K562 (cell line): ENCODE measurements at regions not wholly inside any gene's neighbourhood (a gene's known extent, or its start where the extent isn't known, plus 50 kb on each side); places are given as distances from the start of the nearest gene placed in this dataset.

Source experiments
- ATAC-seq: fragments of 200-7000 bp; cut with Tn5 transposase; 3 replicates; pipeline ENCODE4 v1.9.1; 2020; ENCODE audit warnings: moderate library complexity
- BruUV-seq: library from RNA; stranded (reverse); fragments of 400-500 nt; replicated peaks from 2 replicates; lab custom pipeline; 2021; lab: Mats Ljungman, UMichigan
- CTCF ChIA-PET: fragments of 300-600 bp; formaldehyde crosslinking; extraction: SDS; loops from one replicate; lab custom pipeline; 2021; ENCODE audit warnings: low intra/inter-chr PET ratio; lab: Yijun Ruan, JAX
- POLR2A ChIA-PET: fragments of 300-600, 350-650 bp; sonication (Branson Sonifier 250); formaldehyde crosslinking; extraction: SDS; loops from one replicate; lab custom pipeline; 2021; ENCODE audit warnings: antibody characterized with exemption, inconsistent platforms; lab: Yijun Ruan, JAX
- DNase-seq, 4 experiments: peaks; one replicate each; pipeline versions ENCODE4 v3.0.0 to v3.0.0-alpha.2; 2011 to 2018; ENCODE audit warnings: low spot score in 3 of 4, mixed read lengths in 3 of 4; ENCODE audit errors: extremely low read depth in 1 of 4
- FAIRE-seq: peaks from 2 replicates; lab custom pipeline; 2011; peaks lifted over from hg19 to GRCh38; lab: Jason Lieb, UNC
- H2AFZ ChIP-seq: 2 replicates; pipeline ENCODE4 v1.6.0; 2011; ENCODE audit warnings: low read depth, low read length, control low read depth, inconsistent platforms
- H3K27ac ChIP-seq: fragments of 200-600 bp; 3 replicates; pipeline ENCODE4 v1.8.0; 2011; ENCODE audit warnings: low read depth, mild to moderate bottlenecking, control low read depth, inconsistent platforms, low read length, moderate library complexity, mixed read lengths; ENCODE audit errors: extremely low read depth
- H3K27me3 ChIP-seq, 2 experiments: fragments of 300-600 bp in 1 of 2; 2 replicates in 1 of 2; 3 replicates in 1 of 2; pipeline versions ENCODE4 v1.6.0 to v1.8.0; 2011; ENCODE audit warnings: inconsistent platforms in 2 of 2, low read length in 2 of 2, mild to moderate bottlenecking in 1 of 2, mixed read lengths in 1 of 2, moderate library complexity in 1 of 2; ENCODE audit not compliant: control insufficient read depth in 2 of 2, insufficient read depth in 2 of 2
- H3K36me3 ChIP-seq: fragments of 300-600 bp; 3 replicates; pipeline ENCODE4 v1.8.0; 2011; ENCODE audit warnings: mild to moderate bottlenecking, low read length, inconsistent platforms; ENCODE audit not compliant: control insufficient read depth, insufficient read depth
- H3K4me1 ChIP-seq, 2 experiments: fragments of 200-600 bp in 1 of 2; replicated peaks in 1 of 2; 2 replicates in 1 of 2; 3 replicates in 1 of 2; pipeline versions ENCODE4 v1.5.1 to v1.8.0; 2011; ENCODE audit warnings: inconsistent platforms in 2 of 2, low read length in 2 of 2, mild to moderate bottlenecking in 1 of 2, mixed read lengths in 1 of 2, moderate library complexity in 1 of 2; ENCODE audit not compliant: control insufficient read depth in 2 of 2, insufficient read depth in 2 of 2
- H3K4me2 ChIP-seq: 2 replicates; pipeline ENCODE4 v1.6.1; 2011; ENCODE audit warnings: low read length, control low read depth, inconsistent platforms, mixed read lengths; ENCODE audit not compliant: insufficient read depth
- H3K4me3 ChIP-seq: fragments of 200-600 bp; sonication (generic), shearing (Covaris generic); 2 replicates; pipeline ENCODE4 v1.5.1; 2016; ENCODE audit warnings: control low read depth, inconsistent platforms
- H3K79me2 ChIP-seq: fragments of 200-600 bp; 3 replicates; pipeline ENCODE4 v1.8.0; 2011; ENCODE audit warnings: low read length, inconsistent platforms; ENCODE audit not compliant: control insufficient read depth, insufficient read depth
- H3K9ac ChIP-seq, 2 experiments: 2 replicates each; pipeline versions ENCODE4 v1.6.0 to v1.6.1; 2011; ENCODE audit warnings: low read depth in 2 of 2, low read length in 2 of 2, control low read depth in 1 of 2, inconsistent platforms in 1 of 2, mild to moderate bottlenecking in 1 of 2, mixed read lengths in 1 of 2; ENCODE audit not compliant: insufficient read depth in 1 of 2
- H3K9me1 ChIP-seq: one replicate; pipeline ENCODE4 v1.6.0; 2011; ENCODE audit warnings: inconsistent platforms, mild to moderate bottlenecking, low read length, moderate library complexity; ENCODE audit not compliant: control insufficient read depth, insufficient read depth
- H3K9me3 ChIP-seq: replicated peaks from 2 replicates; pipeline ENCODE4 v1.5.1; 2011; ENCODE audit warnings: low read depth, low read length, inconsistent platforms; ENCODE audit not compliant: control insufficient read depth, insufficient read depth
- H4K20me1 ChIP-seq: replicated peaks from 2 replicates; pipeline ENCODE4 v1.6.1; 2011; ENCODE audit warnings: low read length, inconsistent platforms, mixed read lengths; ENCODE audit not compliant: control insufficient read depth, insufficient read depth
- CEBPG ChIP-seq, 3 experiments: fragments of 200-800 bp in 1 of 3; sonication (Bioruptor generic) in 1 of 3; sonication (generic) in 1 of 3; formaldehyde crosslinking in 1 of 3; IDR thresholded peaks in 2 of 3; conservative IDR thresholded peaks in 1 of 3; 2 replicates each; pipeline versions ENCODE4 v1.6.1 to v1.8.0; 2016 to 2022; ENCODE audit warnings: missing compliant biosample characterization in 2 of 3, missing genetic modification characterization in 2 of 3, mild to moderate bottlenecking in 1 of 3, missing genetic modification reagents in 1 of 3
- DMBX1 ChIP-seq: fragments of 250-450 bp; sonication (Bioruptor Pico); IDR thresholded peaks from 2 replicates; pipeline ENCODE4 v1.8.0; 2022; ENCODE audit warnings: inconsistent platforms, mild to moderate bottlenecking, moderate library complexity, borderline replicate concordance
- DNMT1 ChIP-seq: fragments of 450-650 bp; IDR thresholded peaks from 2 replicates; pipeline ENCODE4 v1.6.1; 2016; ENCODE audit warnings: antibody characterized with exemption, mild to moderate bottlenecking
- E2F3 ChIP-seq: fragments of 250-450 bp; sonication (Bioruptor Pico); IDR thresholded peaks from 2 replicates; pipeline ENCODE4 v1.4.0; 2020; ENCODE audit warnings: mild to moderate bottlenecking
- ETS2 ChIP-seq: IDR thresholded peaks from 2 replicates; pipeline ENCODE4 v1.6.1; 2016; ENCODE audit warnings: borderline replicate concordance, missing genetic modification characterization, mild to moderate bottlenecking, moderate library complexity, missing compliant biosample characterization; ENCODE audit not compliant: poor library complexity, severe bottlenecking
- FOSL1 ChIP-seq: fragments of 200-800 bp; sonication (Bioruptor generic); conservative IDR thresholded peaks from 2 replicates; pipeline ENCODE4 v1.6.1; 2016; ENCODE audit warnings: missing genetic modification characterization, missing compliant biosample characterization
- HMBOX1 ChIP-seq: sonication (generic); IDR thresholded peaks from 2 replicates; pipeline ENCODE4 v1.6.1; 2016
- KAT2B ChIP-seq: IDR thresholded peaks from one replicate; pipeline ENCODE4 v1.6.1; 2012; ENCODE audit warnings: low read depth, mild to moderate bottlenecking, control low read depth, inconsistent platforms, low read length, moderate library complexity
- KDM1A ChIP-seq, 2 experiments: fragments of 450-650 bp; IDR thresholded peaks; 2 replicates each; pipeline ENCODE4 v1.6.1; 2016; ENCODE audit warnings: mild to moderate bottlenecking in 2 of 2
- KLF10 ChIP-seq: fragments of 250-450 bp; sonication (Bioruptor Pico); IDR thresholded peaks from 2 replicates; pipeline ENCODE4 v1.6.1; 2021; ENCODE audit warnings: matching md5 sums
- MEF2A ChIP-seq: IDR thresholded peaks from 2 replicates; pipeline ENCODE4 v1.6.1; 2011; ENCODE audit warnings: low read depth, mild to moderate bottlenecking, low read length, moderate library complexity; ENCODE audit not compliant: control insufficient read depth
- MITF ChIP-seq: IDR thresholded peaks from 2 replicates; pipeline ENCODE4 v1.6.1; 2014; ENCODE audit warnings: antibody characterized with exemption
- PHTF2 ChIP-seq: fragments of 250-450 bp; sonication (Bioruptor Pico); IDR thresholded peaks from 2 replicates; pipeline ENCODE4 v1.5.0; 2021; ENCODE audit warnings: mild to moderate bottlenecking
- PTBP1 ChIP-seq: fragments of 200-400 bp; formaldehyde crosslinking; IDR thresholded peaks from 2 replicates; pipeline ENCODE4 v1.6.1; 2017; ENCODE audit warnings: low read depth, low read length
- TARDBP ChIP-seq: fragments of 450-650 bp; IDR thresholded peaks from 2 replicates; pipeline ENCODE4 v1.6.1; 2016
- TFE3 ChIP-seq: fragments of 450-650 bp; formaldehyde crosslinking; IDR thresholded peaks from 2 replicates; pipeline ENCODE4 v1.4.0; 2020; ENCODE audit warnings: mild to moderate bottlenecking, mixed read lengths
- ZKSCAN1 ChIP-seq: fragments of 150-350 bp; IDR thresholded peaks from 2 replicates; pipeline ENCODE4 v1.6.1; 2016; ENCODE audit warnings: low read depth, low read length
- ZNF184 ChIP-seq: sonication (generic); formaldehyde crosslinking; IDR thresholded peaks from 2 replicates; pipeline ENCODE4 v1.5.0; 2020; ENCODE audit warnings: missing genetic modification reagents
- ZNF740 ChIP-seq, 3 experiments: fragments of 200-800 bp in 1 of 3; sonication (Bioruptor generic) in 1 of 3; sonication (generic) in 1 of 3; formaldehyde crosslinking in 1 of 3; IDR thresholded peaks; 2 replicates each; pipeline versions ENCODE4 v1.6.1 to v1.8.0; 2016 to 2022; ENCODE audit warnings: mild to moderate bottlenecking in 2 of 3, missing compliant biosample characterization in 2 of 3, missing genetic modification characterization in 2 of 3, missing genetic modification reagents in 1 of 3
- WGBS: fragments of 100-300 bp; shearing (Covaris generic); methylation state at CpG from one replicate; pipeline ENCODE4 v1.1.6; 2016; ENCODE audit warnings: low coverage, mixed read lengths; ENCODE audit not compliant: insufficient coverage; ENCODE audit errors: missing lambda C conversion rate; 5-methylcytosine and 5-hydroxymethylcytosine counted together
- in situ Hi-C: fragments of 300-500 bp; cut with MboI; formaldehyde crosslinking; loops from 4 replicates; pipeline ENCODE4 v1.15.0; 2018; ENCODE audit warnings: inconsistent platforms, mixed read lengths
- intact Hi-C: fragments of 100-400 bp; cut with micrococcal nuclease; formaldehyde crosslinking; loops from 2 replicates; pipeline ENCODE4 v1.14.2; 2022

- Histone ChIP-seq H3K4me1 (peaks cover 3 to 47% of the 10 kb centered on the region in 2 experiments; a peak in 4 of 5 replicates), H4K20me1 (no peaks in the 10 kb centered on the region), H3K27me3 (no peaks in the 10 kb centered on the region), H3K9me3 (no peaks in the 10 kb centered on the region), H3K27ac (no peak overlapping the region), H2AFZ (no peak overlapping the region), H3K9ac (no peak overlapping the region), H3K36me3 (no peaks in the 10 kb centered on the region), H3K79me2 (no peaks in the 10 kb centered on the region), H3K4me3 (no peak overlapping the region), H3K4me2 (no peak overlapping the region), H3K9me1 (no peaks in the 10 kb centered on the region)
- ChIA-PET CTCF (no interaction called here), POLR2A (no interaction called here)
- no peak for DNase-seq
- no peak for ATAC-seq
- in situ Hi-C loops = no loop called here
- no peak for FAIRE-seq
- intact Hi-C loops = loop anchor here (10.0 kb wide), 1 partner anchor 288 kb away; the partner anchor contains the start of gene SLC38A1
- 53% methylated on average over 2 of the region's 2 CpGs for WGBS
- BruUV-seq = no TSS peak
- TF ChIP-seq KLF10 (CRISPR knock-in tag) (no peak), TFE3 (CRISPR knock-in tag) (no peak), FOSL1 (tag) (peak; percentile 69), KAT2B (no peak), DNMT1 (no peak), ETS2 (tag) (no peak), MEF2A (no peak), HMBOX1 (0 out of 2 replicates have a peak, but pooled peaks have one; percentile 30), PTBP1 (no peak), ZNF740 (CRISPR knock-in tag; IDR thresholded peaks at IDR 0.05) (no peak), ZNF740 (tag; IDR thresholded peaks at IDR 0.05) (no peak), TARDBP (no peak), E2F3 (CRISPR knock-in tag) (no peak), MITF (no peak), KDM1A (IDR thresholded peaks at IDR 0.05) (no peak), PHTF2 (CRISPR knock-in tag) (no peak), ZKSCAN1 (no peak), DMBX1 (0 out of 2 replicates have a peak, but pooled peaks have one; percentile 55), CEBPG (CRISPR knock-in tag; IDR thresholded peaks at IDR 0.05) (no peak), CEBPG (tag; conservative IDR thresholded peaks at IDR 0.05 in 1 of 2, IDR thresholded peaks at IDR 0.05 in 1 of 2) (peak in 1 of 2 experiments; percentile 10; a peak in 1 of 4 replicates), ZNF184 (CRISPR knock-in tag) (no peak)
Measured at GRCh38 chr12:46553266-46553665, 180.7 kb upstream of the SLC38A2 start.
